Neural progenitor cell (in vitro differentiated cells): ENCODE measurements at regions not wholly inside any gene's neighbourhood (a gene's known extent, or its start where the extent isn't known, plus 50 kb on each side); places are given as distances from the start of the nearest gene placed in this dataset.

Experiments used
- DNase-seq: peaks from one replicate; pipeline ENCODE4 v3.0.0-alpha.2; 2016; ENCODE audit warnings: low spot score
- H2AFZ ChIP-seq: fragments of 200-600 bp; sonication (generic); replicated peaks from 2 replicates; pipeline ENCODE4 v1.6.1; 2016; ENCODE audit warnings: antibody characterized with exemption
- H3F3A ChIP-seq: fragments of 200-600 bp; sonication (generic); 2 replicates; pipeline ENCODE4 v1.6.1; 2016; ENCODE audit warnings: antibody characterized with exemption, low read depth
- H3K27ac ChIP-seq: fragments of 200-600 bp; sonication (generic); 2 replicates; pipeline ENCODE4 v1.5.1; 2016; ENCODE audit warnings: mild to moderate bottlenecking
- H3K27me3 ChIP-seq: fragments of 200-600 bp; sonication (generic); 2 replicates; pipeline ENCODE4 v1.6.1; 2016; ENCODE audit warnings: mild to moderate bottlenecking, moderate library complexity
- H3K36me3 ChIP-seq: fragments of 200-600 bp; sonication (generic); 2 replicates; pipeline ENCODE4 v1.5.1; 2016
- H3K4me1 ChIP-seq: fragments of 200-600 bp; sonication (generic); 2 replicates; pipeline ENCODE4 v1.6.1; 2016; ENCODE audit warnings: mixed run types
- H3K4me2 ChIP-seq: fragments of 200-600 bp; sonication (generic); 2 replicates; pipeline ENCODE4 v1.6.1; 2016
- H3K4me3 ChIP-seq: fragments of 200-600 bp; sonication (generic); 2 replicates; pipeline ENCODE4 v1.5.1; 2016
- H3K79me2 ChIP-seq: fragments of 200-600 bp; sonication (generic); 2 replicates; pipeline ENCODE4 v1.6.1; 2016; ENCODE audit warnings: low read depth
- H3K9ac ChIP-seq: fragments of 200-600 bp; sonication (generic); 2 replicates; pipeline ENCODE4 v1.6.1; 2016
- H3K9me3 ChIP-seq: fragments of 200-600 bp; sonication (generic); 2 replicates; pipeline ENCODE4 v1.5.1; 2016; ENCODE audit warnings: low read depth
- H4K20me1 ChIP-seq: fragments of 200-600 bp; sonication (generic); 2 replicates; pipeline ENCODE4 v1.6.1; 2016; ENCODE audit warnings: low read depth
- H3K27ac Mint-ChIP-seq: 3 replicates; pipeline ENCODE4 v1.8.0; 2021; ENCODE audit warnings: mixed read lengths
- H3K27me3 Mint-ChIP-seq: 2 replicates; pipeline ENCODE4 v1.8.0; 2022; ENCODE audit warnings: low read depth, mild to moderate bottlenecking, inconsistent platforms, moderate library complexity, mixed read lengths; ENCODE audit not compliant: insufficient read depth
- H3K36me3 Mint-ChIP-seq: 3 replicates; pipeline ENCODE4 v1.8.0; 2021; ENCODE audit warnings: mixed read lengths
- H3K4me1 Mint-ChIP-seq: 3 replicates; pipeline ENCODE4 v1.8.0; 2021; ENCODE audit warnings: mixed read lengths
- H3K4me3 Mint-ChIP-seq: 3 replicates; pipeline ENCODE4 v1.8.0; 2021; ENCODE audit warnings: mild to moderate bottlenecking, moderate library complexity, mixed read lengths
- H3K9me3 Mint-ChIP-seq: 3 replicates; pipeline ENCODE4 v1.8.0; 2020; ENCODE audit warnings: mixed read lengths
- CTCF ChIP-seq: fragments of 200-600 bp; sonication (generic); IDR thresholded peaks from 2 replicates; pipeline ENCODE4 v1.5.1; 2017; ENCODE audit warnings: antibody characterized with exemption, mild to moderate bottlenecking
- EZH2 ChIP-seq: fragments of 200-600 bp; sonication (generic); IDR thresholded peaks from 2 replicates; pipeline ENCODE4 v1.6.1; 2017; ENCODE audit warnings: antibody characterized with exemption, mild to moderate bottlenecking, moderate library complexity
- EZH2phosphoT487 ChIP-seq: fragments of 200-600 bp; sonication (generic); IDR thresholded peaks from 2 replicates; pipeline ENCODE4 v1.6.1; 2017; ENCODE audit warnings: antibody characterized with exemption

GRCh38 chr2:236449167-236449761, 120.4 kb upstream of the ACKR3 start:
- no peak for DNase-seq
- Mint-ChIP-seq H3K27me3 (peaks cover 2% of the 10 kb centered on the region), H3K27ac (no peak overlapping the region), H3K4me1 (peaks cover 2% of the 10 kb centered on the region), H3K4me3 (no peak overlapping the region), H3K9me3 (no peaks in the 10 kb centered on the region), H3K36me3 (no peaks in the 10 kb centered on the region)
- H3K4me1 ChIP-seq: no peaks in the 10 kb centered on the region
- H4K20me1 ChIP-seq: no peaks in the 10 kb centered on the region
- H3K9ac ChIP-seq: no peak overlapping the region
- TF ChIP-seq EZH2 (no peak), CTCF (no peak)
- H3K9me3 ChIP-seq: no peaks in the 10 kb centered on the region
- H3K27ac ChIP-seq: no peak overlapping the region
- no peaks in the 10 kb centered on the region for H3F3A ChIP-seq
- no peak overlapping the region for H3K4me3 ChIP-seq
- H3K79me2 ChIP-seq: no peaks in the 10 kb centered on the region
- no peak overlapping the region for H3K4me2 ChIP-seq
- no peaks in the 10 kb centered on the region for H3K36me3 ChIP-seq
- H3K27me3 ChIP-seq: no peaks in the 10 kb centered on the region
- no peak overlapping the region for H2AFZ ChIP-seq

- H3K9ac ChIP-seq: no peak overlapping the region
- Mint-ChIP-seq H3K9me3 (no peaks in the 10 kb centered on the region), H3K27me3 (no peaks in the 10 kb centered on the region), H3K36me3 (no peaks in the 10 kb centered on the region), H3K4me1 (peaks cover 12% of the 10 kb centered on the region), H3K4me3 (no peak overlapping the region), H3K27ac (no peak overlapping the region)
- no peaks in the 10 kb centered on the region for H4K20me1 ChIP-seq
- no peaks in the 10 kb centered on the region for H3K9me3 ChIP-seq
- no peaks in the 10 kb centered on the region for H3K79me2 ChIP-seq
- TF ChIP-seq CTCF (no peak), EZH2phosphoT487 (no peak), EZH2 (no peak)
- no peak overlapping the region for H3K4me2 ChIP-seq
- no peaks in the 10 kb centered on the region for H3F3A ChIP-seq
- no peaks in the 10 kb centered on the region for H3K27me3 ChIP-seq
- no peak overlapping the region for H3K27ac ChIP-seq
- H3K4me3 ChIP-seq: no peak overlapping the region
- no peaks in the 10 kb centered on the region for H3K4me1 ChIP-seq
- H2AFZ ChIP-seq: no peak overlapping the region
- H3K36me3 ChIP-seq: no peaks in the 10 kb centered on the region
- no peak for DNase-seq
Observed at GRCh38 chr2:236452238-236452637, 117.4 kb upstream of the ACKR3 start.

GRCh38 chr2:236454076-236454475, 115.5 kb upstream of the ACKR3 start:
- no peaks in the 10 kb centered on the region for H3K4me1 ChIP-seq
- H3K9ac ChIP-seq: no peak overlapping the region
- no peaks in the 10 kb centered on the region for H3K27me3 ChIP-seq
- Mint-ChIP-seq H3K27ac (no peak overlapping the region), H3K4me3 (no peak overlapping the region), H3K9me3 (peaks cover 7% of the 10 kb centered on the region), H3K27me3 (no peaks in the 10 kb centered on the region), H3K4me1 (peaks cover 12% of the 10 kb centered on the region), H3K36me3 (no peaks in the 10 kb centered on the region)
- H3K36me3 ChIP-seq: no peaks in the 10 kb centered on the region
- no peak overlapping the region for H3K27ac ChIP-seq
- H3K9me3 ChIP-seq: no peaks in the 10 kb centered on the region
- DNase-seq: no peak
- H3F3A ChIP-seq: no peaks in the 10 kb centered on the region
- H3K4me3 ChIP-seq: no peak overlapping the region
- TF ChIP-seq EZH2phosphoT487: no peak
- TF ChIP-seq EZH2: no peak
- TF ChIP-seq CTCF: no peak
- no peaks in the 10 kb centered on the region for H3K79me2 ChIP-seq
- H2AFZ ChIP-seq: no peak overlapping the region
- no peak overlapping the region for H3K4me2 ChIP-seq
- no peaks in the 10 kb centered on the region for H4K20me1 ChIP-seq
